ENCODE measurements at regions not wholly inside any gene's neighbourhood (a gene's known extent, or its start where the extent isn't known, plus 50 kb on each side); places are given as distances from the start of the nearest gene placed in this dataset.

- no peak for TF ChIP-seq CTCF (IDR thresholded peaks at IDR 0.05)
- TF ChIP-seq YY1 (IDR thresholded peaks at IDR 0.05; ENCODE audit: low read depth) = no peak
- no peak for TF ChIP-seq EZH2phosphoT487 (IDR thresholded peaks at IDR 0.05; ENCODE audit: borderline replicate concordance, low read depth)
- no peak for TF ChIP-seq REST (IDR thresholded peaks at IDR 0.05; ENCODE audit: low read depth, low read length)
- no peak for TF ChIP-seq CHD2 (IDR thresholded peaks at IDR 0.05; ENCODE audit: low read length, partially characterized antibody)
- no peak for TF ChIP-seq ZBTB33 (IDR thresholded peaks at IDR 0.05; ENCODE audit: borderline replicate concordance, low read depth)
- TF ChIP-seq MXI1 (IDR thresholded peaks at IDR 0.05; ENCODE audit: low read depth, low read length) = no peak
- TF ChIP-seq GABPA (IDR thresholded peaks at IDR 0.05; ENCODE audit: low read depth) = no peak
These were observed 331.6 kb upstream of the ZNF32 start for GRCh38 chr10:43980313-43980712.
